Smooth muscle cell (in vitro differentiated cells): ENCODE measurements at regions not wholly inside any gene's neighbourhood (a gene's known extent, or its start where the extent isn't known, plus 50 kb on each side); places are given as distances from the start of the nearest gene placed in this dataset.

Experiments used
- DNase-seq: peaks from one replicate; lab custom pipeline; 2025; ENCODE audit not compliant: unreplicated experiment; lab: John Stamatoyannopoulos, UW
- H2AFZ ChIP-seq: fragments of 200-600 bp; sonication (generic); 2 replicates; pipeline ENCODE4 v1.6.0; 2016; ENCODE audit warnings: antibody characterized with exemption, low read depth, mild to moderate bottlenecking
- H3F3A ChIP-seq: fragments of 200-600 bp; sonication (generic); 2 replicates; pipeline ENCODE4 v1.6.0; 2017; ENCODE audit warnings: antibody characterized with exemption, low read depth
- H3K27ac ChIP-seq: fragments of 200-600 bp; sonication (generic); 2 replicates; pipeline ENCODE4 v1.5.1; 2016; ENCODE audit warnings: low read depth, mild to moderate bottlenecking
- H3K27me3 ChIP-seq: fragments of 200-600 bp; sonication (generic); 2 replicates; pipeline ENCODE4 v1.6.1; 2016; ENCODE audit warnings: low read depth, mild to moderate bottlenecking
- H3K36me3 ChIP-seq: fragments of 200-600 bp; sonication (generic); 2 replicates; pipeline ENCODE4 v1.5.1; 2016; ENCODE audit warnings: low read depth
- H3K4me1 ChIP-seq: fragments of 200-600 bp; sonication (generic); 2 replicates; pipeline ENCODE4 v1.5.1; 2016; ENCODE audit warnings: low read depth
- H3K4me2 ChIP-seq: fragments of 200-600 bp; sonication (generic); 2 replicates; pipeline ENCODE4 v1.6.0; 2016; ENCODE audit warnings: mild to moderate bottlenecking
- H3K4me3 ChIP-seq: fragments of 200-600 bp; sonication (generic); 2 replicates; pipeline ENCODE4 v1.5.1; 2016; ENCODE audit warnings: mild to moderate bottlenecking
- H3K79me2 ChIP-seq: fragments of 200-600 bp; sonication (generic); 2 replicates; pipeline ENCODE4 v1.6.0; 2016; ENCODE audit warnings: low read depth, mild to moderate bottlenecking
- H3K9ac ChIP-seq: fragments of 200-600 bp; sonication (generic); 2 replicates; pipeline ENCODE4 v1.6.0; 2016; ENCODE audit warnings: low read depth
- H3K9me3 ChIP-seq: fragments of 200-600 bp; sonication (generic); replicated peaks from 2 replicates; pipeline ENCODE4 v1.5.1; 2016; ENCODE audit warnings: low read depth
- H4K20me1 ChIP-seq: fragments of 200-600 bp; sonication (generic); 2 replicates; pipeline ENCODE4 v1.6.0; 2016; ENCODE audit warnings: low read depth
- CTCF ChIP-seq: fragments of 200-600 bp; sonication (generic); IDR thresholded peaks from 2 replicates; pipeline ENCODE4 v1.5.1; 2017; ENCODE audit warnings: borderline replicate concordance, mild to moderate bottlenecking, antibody characterized with exemption; ENCODE audit not compliant: insufficient read depth, poor library complexity, severe bottlenecking
- WGBS: methylation state at CpG from one replicate; pipeline ENCODE4 v1.1.7; 2016; ENCODE audit warnings: low lambda C conversion rate; 5-methylcytosine and 5-hydroxymethylcytosine counted together

GRCh38 chr21:27068811-27069210 lies 101.9 kb upstream of the ADAMTS5 start:
- H3F3A ChIP-seq = no peaks in the 10 kb centered on the region

GRCh38 chr21:27067226-27067625 lies 100.3 kb upstream of the ADAMTS5 start:
- Histone ChIP-seq H4K20me1 (no peaks in the 10 kb centered on the region), H3K79me2 (no peaks in the 10 kb centered on the region), H3K4me3 (no peak overlapping the region), H3K4me2 (no peak overlapping the region), H3K36me3 (peaks cover 3% of the 10 kb centered on the region), H3K9me3 (peaks cover 5% of the 10 kb centered on the region), H3K27ac (no peak overlapping the region), H3F3A (no peaks in the 10 kb centered on the region), H3K27me3 (no peaks in the 10 kb centered on the region), H3K4me1 (no peaks in the 10 kb centered on the region), H3K9ac (no peak overlapping the region), H2AFZ (no peak overlapping the region)
- WGBS = 91% methylated on average over 1 of the region's 1 CpG
- no peak for DNase-seq
- TF ChIP-seq CTCF = no peak

More at GRCh38 chr21:27068811-27069210, 101.9 kb upstream of the ADAMTS5 start:
- H3K27ac ChIP-seq = no peak overlapping the region
- H3K36me3 ChIP-seq = peaks cover 2% of the 10 kb centered on the region
- no peak for DNase-seq
- H3K79me2 ChIP-seq = no peaks in the 10 kb centered on the region
- H3K9me3 ChIP-seq = peaks cover 5% of the 10 kb centered on the region
- H2AFZ ChIP-seq = no peak overlapping the region
- no peak overlapping the region for H3K9ac ChIP-seq
- no peaks in the 10 kb centered on the region for H3K27me3 ChIP-seq
- H4K20me1 ChIP-seq = no peaks in the 10 kb centered on the region
- H3K4me3 ChIP-seq = no peak overlapping the region
- H3K4me1 ChIP-seq = no peaks in the 10 kb centered on the region
- TF ChIP-seq CTCF = no peak
- no peak overlapping the region for H3K4me2 ChIP-seq

GRCh38 chr21:27062443-27062842 lies 95.6 kb upstream of the ADAMTS5 start:
- 94% methylated on average over 1 of the region's 1 CpG for WGBS
- H4K20me1 ChIP-seq = no peaks in the 10 kb centered on the region
- no peak overlapping the region for H3K27ac ChIP-seq
- TF ChIP-seq CTCF = no peak
- H3K27me3 ChIP-seq = no peaks in the 10 kb centered on the region
- H3K9ac ChIP-seq = no peak overlapping the region
- H3F3A ChIP-seq = no peaks in the 10 kb centered on the region
- peaks cover 5% of the 10 kb centered on the region for H3K9me3 ChIP-seq
- no peak for DNase-seq
- no peak overlapping the region for H3K4me3 ChIP-seq
- no peaks in the 10 kb centered on the region for H3K4me1 ChIP-seq
- no peak overlapping the region for H3K4me2 ChIP-seq
- H3K36me3 ChIP-seq = peaks cover 3% of the 10 kb centered on the region
- no peaks in the 10 kb centered on the region for H3K79me2 ChIP-seq
- no peak overlapping the region for H2AFZ ChIP-seq

- no peak overlapping the region for H2AFZ ChIP-seq
- TF ChIP-seq CTCF = no peak
Measured at GRCh38 chr21:27061770-27062169, 94.9 kb upstream of the ADAMTS5 start.

More at GRCh38 chr21:27061770-27062169, 94.9 kb upstream of the ADAMTS5 start:
- H4K20me1 ChIP-seq = no peaks in the 10 kb centered on the region
- DNase-seq = no peak
- H3K9ac ChIP-seq = no peak overlapping the region
- peaks cover 5% of the 10 kb centered on the region for H3K9me3 ChIP-seq
- peaks cover 3% of the 10 kb centered on the region for H3K36me3 ChIP-seq
- H3F3A ChIP-seq = no peaks in the 10 kb centered on the region
- no peak overlapping the region for H3K27ac ChIP-seq
- no peak overlapping the region for H3K4me2 ChIP-seq
- H3K4me3 ChIP-seq = no peak overlapping the region
- H3K4me1 ChIP-seq = no peaks in the 10 kb centered on the region
- no peaks in the 10 kb centered on the region for H3K27me3 ChIP-seq
- no peaks in the 10 kb centered on the region for H3K79me2 ChIP-seq
